NCI-H748 (cell line): ENCODE measurements at regions not wholly inside any gene's neighbourhood (a gene's known extent, or its start where the extent isn't known, plus 50 kb on each side); places are given as distances from the start of the nearest gene placed in this dataset.

Experiments
- DNase-seq: peaks from one replicate; lab custom pipeline; 2025; ENCODE audit not compliant: unreplicated experiment; lab: John Stamatoyannopoulos, UW

GRCh38 chr2:22903616-22904015, 481.4 kb upstream of the KLHL29 start:
- no peak for DNase-seq

- DNase-seq, result peak; percentile 51
Observed at GRCh38 chr2:22904126-22904684, 480.8 kb upstream of the KLHL29 start.

- no peak for DNase-seq
Observed at GRCh38 chr2:22907330-22907729, 477.6 kb upstream of the KLHL29 start.

- DNase-seq, result peak; percentile 91
Observed at GRCh38 chr2:22912398-22912797, 472.6 kb upstream of the KLHL29 start.

- DNase-seq, result no peak
Observed at GRCh38 chr2:22929998-22930397, 455.0 kb upstream of the KLHL29 start.

- DNase-seq, result no peak
Observed at GRCh38 chr2:22930781-22931180, 454.2 kb upstream of the KLHL29 start.

GRCh38 chr2:22932288-22932687, 452.7 kb upstream of the KLHL29 start:
- no peak for DNase-seq

GRCh38 chr2:22934747-22935146, 450.2 kb upstream of the KLHL29 start:
- DNase-seq, result no peak

GRCh38 chr2:22942441-22942840, 442.5 kb upstream of the KLHL29 start:
- DNase-seq, result no peak

GRCh38 chr2:22944143-22944542, 440.8 kb upstream of the KLHL29 start:
- no peak for DNase-seq

GRCh38 chr2:22946553-22946952, 438.4 kb upstream of the KLHL29 start:
- no peak for DNase-seq

GRCh38 chr2:22947741-22948140, 437.2 kb upstream of the KLHL29 start:
- no peak for DNase-seq

- no peak for DNase-seq
Observed at GRCh38 chr2:22950431-22950830, 434.5 kb upstream of the KLHL29 start.

GRCh38 chr2:22952656-22953225, 432.2 kb upstream of the KLHL29 start:
- DNase-seq, result no peak

- no peak for DNase-seq
Observed at GRCh38 chr2:22957446-22957845, 427.5 kb upstream of the KLHL29 start.

- DNase-seq, result no peak
Observed at GRCh38 chr2:22958308-22958707, 426.7 kb upstream of the KLHL29 start.

- no peak for DNase-seq
Observed at GRCh38 chr2:22967756-22968155, 417.2 kb upstream of the KLHL29 start.

GRCh38 chr2:22970284-22970975, 414.5 kb upstream of the KLHL29 start:
- DNase-seq, result no peak

GRCh38 chr2:22970991-22971390, 414.0 kb upstream of the KLHL29 start:
- DNase-seq, result no peak

- peak; percentile 30 for DNase-seq
Observed at GRCh38 chr2:22981785-22982184, 403.2 kb upstream of the KLHL29 start.

GRCh38 chr2:22984152-22984551, 400.8 kb upstream of the KLHL29 start:
- DNase-seq, result peak; percentile 16

- DNase-seq, result no peak
Observed at GRCh38 chr2:22990246-22990645, 394.7 kb upstream of the KLHL29 start.

GRCh38 chr2:22991844-22992243, 393.1 kb upstream of the KLHL29 start:
- DNase-seq, result peak; percentile 37
